Uterus (tissue), 3 donors: ENCODE measurements at regions not wholly inside any gene's neighbourhood (a gene's known extent, or its start where the extent isn't known, plus 50 kb on each side); places are given as distances from the start of the nearest gene placed in this dataset.
"Not testable (repeated sequence)": the region's sequence is repeated elsewhere in the genome, so short reads cannot be mapped to it uniquely, and the experiment has no call there.

ENCODE experiments used
- DNase-seq, 2 donors: peaks; one replicate each; pipeline ENCODE4 v3.0.0-alpha.2; 2019 to 2020
- H3K27ac ChIP-seq, 2 donors: fragments of 200-600 bp; sonication (generic); 1 replicate in 1 of 2; 2 replicates in 1 of 2; pipeline ENCODE4 v1.5.1; 2016 to 2018
- H3K27me3 ChIP-seq, 2 donors: fragments of 200-600 bp; sonication (generic); one replicate each; pipeline ENCODE4 v1.5.1; 2018 to 2019; ENCODE audit warnings: control low read depth in 1 of 2
- H3K36me3 ChIP-seq, 2 donors: fragments of 200-600 bp; sonication (generic); one replicate each; pipeline ENCODE4 v1.5.1; 2019; ENCODE audit warnings: control low read depth in 1 of 2
- H3K4me1 ChIP-seq, 2 donors: fragments of 200-600 bp; sonication (generic); one replicate each; pipeline ENCODE4 v1.5.1; 2018 to 2019; ENCODE audit warnings: control low read depth in 1 of 2
- H3K4me3 ChIP-seq, 2 donors: fragments of 200-600 bp; sonication (generic); 1 replicate in 1 of 2; 2 replicates in 1 of 2; pipeline ENCODE4 v1.5.1; 2018 to 2019; ENCODE audit warnings: mild to moderate bottlenecking in 1 of 2
- H3K9me3 ChIP-seq, 2 donors: fragments of 200-600 bp; sonication (generic); one replicate each; pipeline ENCODE4 v1.5.1; 2019; ENCODE audit warnings: control low read depth in 1 of 2
- POLR2A ChIP-seq, 2 donors: fragments of 450-650 bp; IDR thresholded peaks; one replicate each; pipeline ENCODE4 v1.6.1; 2016; ENCODE audit warnings: antibody characterized with exemption in 2 of 2, mild to moderate bottlenecking in 1 of 2, moderate library complexity in 1 of 2
- intact Hi-C: fragments of 100-400 bp; cut with DNase I; formaldehyde crosslinking; loops from one replicate; pipeline ENCODE4 v1.15.1; 2023; ENCODE audit warnings: low total_unique reads
- TF ChIP-seq, protein P1 (sequence below), 4 experiments: fragments of 200-600 bp in 2 of 4; fragments of 450-650 bp in 2 of 4; sonication (generic) in 2 of 4; IDR thresholded peaks; one replicate each; pipeline ENCODE4 v1.5.1; 2016 to 2019; ENCODE audit warnings: antibody characterized with exemption in 4 of 4, mild to moderate bottlenecking in 2 of 4, moderate library complexity in 1 of 4
- donor health status: DM: yes; HTN: yes; CAD: no.

DNA sequence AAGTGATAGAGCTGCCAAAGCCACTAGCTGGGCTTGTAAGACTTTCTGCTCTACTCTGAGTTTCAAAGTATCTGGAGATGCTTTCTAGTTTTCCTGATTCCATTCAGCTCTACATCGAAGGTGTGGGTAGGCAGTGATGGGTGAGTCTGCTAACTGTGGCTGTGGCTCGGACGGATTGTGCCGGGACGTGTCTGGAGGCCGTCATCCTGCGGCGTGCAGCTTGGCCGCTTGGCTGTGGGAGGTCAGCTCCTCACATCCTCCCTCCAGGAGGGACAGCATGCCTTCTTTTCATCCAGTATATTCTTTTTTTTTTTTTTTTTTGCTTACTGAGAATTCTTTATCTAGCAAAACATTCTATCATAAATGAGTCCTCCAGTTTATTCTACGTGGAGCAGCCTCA is 77.9 kb upstream of the AADAT start:
- no peak overlapping the region for H3K27ac ChIP-seq
- no peaks in the 10 kb centered on the region for H3K36me3 ChIP-seq
- no peaks in the 10 kb centered on the region for H3K9me3 ChIP-seq
- DNase-seq, result no peak
- H3K27me3 ChIP-seq, result no peaks in the 10 kb centered on the region
- intact Hi-C loops, result no loop called here
- TF ChIP-seq POLR2A (IDR thresholded peaks at IDR 0.05), result no peak
- TF ChIP-seq, protein P1, sequence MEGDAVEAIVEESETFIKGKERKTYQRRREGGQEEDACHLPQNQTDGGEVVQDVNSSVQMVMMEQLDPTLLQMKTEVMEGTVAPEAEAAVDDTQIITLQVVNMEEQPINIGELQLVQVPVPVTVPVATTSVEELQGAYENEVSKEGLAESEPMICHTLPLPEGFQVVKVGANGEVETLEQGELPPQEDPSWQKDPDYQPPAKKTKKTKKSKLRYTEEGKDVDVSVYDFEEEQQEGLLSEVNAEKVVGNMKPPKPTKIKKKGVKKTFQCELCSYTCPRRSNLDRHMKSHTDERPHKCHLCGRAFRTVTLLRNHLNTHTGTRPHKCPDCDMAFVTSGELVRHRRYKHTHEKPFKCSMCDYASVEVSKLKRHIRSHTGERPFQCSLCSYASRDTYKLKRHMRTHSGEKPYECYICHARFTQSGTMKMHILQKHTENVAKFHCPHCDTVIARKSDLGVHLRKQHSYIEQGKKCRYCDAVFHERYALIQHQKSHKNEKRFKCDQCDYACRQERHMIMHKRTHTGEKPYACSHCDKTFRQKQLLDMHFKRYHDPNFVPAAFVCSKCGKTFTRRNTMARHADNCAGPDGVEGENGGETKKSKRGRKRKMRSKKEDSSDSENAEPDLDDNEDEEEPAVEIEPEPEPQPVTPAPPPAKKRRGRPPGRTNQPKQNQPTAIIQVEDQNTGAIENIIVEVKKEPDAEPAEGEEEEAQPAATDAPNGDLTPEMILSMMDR (IDR thresholded peaks at IDR 0.05), result no peak
- no peak overlapping the region for H3K4me3 ChIP-seq
- H3K4me1 ChIP-seq, result no peaks in the 10 kb centered on the region

DNA sequence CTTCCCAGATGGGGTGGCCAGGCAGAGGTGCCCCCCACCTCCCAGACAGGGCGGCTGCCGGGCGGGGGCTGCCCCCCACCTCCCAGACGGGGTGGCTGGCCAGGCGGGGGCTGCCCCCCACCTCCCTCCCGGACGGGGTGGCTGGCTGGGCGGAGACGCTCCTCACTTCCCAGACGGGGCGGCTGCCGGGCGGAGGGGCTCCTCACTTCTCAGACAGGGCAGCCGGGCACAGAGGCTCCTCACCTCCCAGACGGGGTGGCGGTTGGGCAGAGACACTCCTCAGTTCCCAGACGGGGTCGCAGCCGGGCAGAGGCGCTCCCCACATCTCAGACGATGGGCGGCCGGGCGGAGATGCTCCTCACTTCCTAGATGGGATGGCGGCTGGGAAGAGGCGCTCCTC is 76.4 kb upstream of the AADAT start:
- H3K27ac ChIP-seq, DNase-seq, intact Hi-C loops, H3K4me1 ChIP-seq, H3K27me3 ChIP-seq, H3K36me3 ChIP-seq, H3K4me3 ChIP-seq, H3K9me3 ChIP-seq: not testable (repeated sequence)

DNA sequence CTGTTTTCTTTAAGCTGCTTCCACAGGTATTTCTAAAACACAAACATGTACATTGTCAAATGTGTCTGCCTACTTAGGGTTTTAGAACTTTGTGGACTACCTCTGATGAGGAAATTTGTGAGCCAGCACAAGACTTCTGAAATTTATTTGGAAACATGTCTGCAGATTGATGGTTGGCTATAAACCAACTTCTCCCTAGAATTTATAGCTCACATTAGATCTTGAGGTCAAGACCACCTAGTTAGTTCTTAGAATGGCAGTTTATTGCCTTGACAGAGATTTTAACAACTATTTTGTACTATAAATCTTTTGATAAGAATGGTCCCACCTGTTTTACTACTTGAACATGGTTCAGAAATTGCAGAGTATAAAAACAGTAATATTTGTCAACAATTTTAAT is 72.7 kb upstream of the AADAT start:
- Histone ChIP-seq H3K4me3 (no peak overlapping the region), H3K27ac (no peak overlapping the region), H3K9me3 (no peaks in the 10 kb centered on the region), H3K27me3 (no peaks in the 10 kb centered on the region), H3K36me3 (no peaks in the 10 kb centered on the region), H3K4me1 (no peaks in the 10 kb centered on the region)
- intact Hi-C loops, result no loop called here
- DNase-seq, result no peak
- no peak for TF ChIP-seq POLR2A (IDR thresholded peaks at IDR 0.05)
- TF ChIP-seq, protein P1 (IDR thresholded peaks at IDR 0.05), result no peak

DNA sequence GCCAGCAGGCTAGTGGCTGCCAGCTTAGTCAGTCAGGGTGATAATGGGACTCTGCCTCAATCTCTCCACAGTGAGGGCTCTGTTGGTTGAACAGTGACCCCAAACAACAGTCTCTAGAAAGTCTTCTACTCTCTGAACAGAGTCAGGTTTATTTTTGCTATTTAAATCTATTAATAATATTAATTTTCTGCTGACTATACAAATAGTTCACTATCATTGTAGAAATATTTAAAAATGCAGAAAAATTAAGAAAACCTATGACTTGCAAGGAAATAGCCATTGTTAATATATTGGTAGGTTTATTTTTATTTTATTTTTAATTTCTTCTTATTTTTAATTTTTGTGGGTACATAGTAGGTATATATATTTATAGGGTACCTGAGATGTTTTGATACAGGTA is 67.9 kb upstream of the AADAT start:
- TF ChIP-seq, protein P1 (IDR thresholded peaks at IDR 0.05), result no peak
- TF ChIP-seq POLR2A (IDR thresholded peaks at IDR 0.05), result no peak

DNA sequence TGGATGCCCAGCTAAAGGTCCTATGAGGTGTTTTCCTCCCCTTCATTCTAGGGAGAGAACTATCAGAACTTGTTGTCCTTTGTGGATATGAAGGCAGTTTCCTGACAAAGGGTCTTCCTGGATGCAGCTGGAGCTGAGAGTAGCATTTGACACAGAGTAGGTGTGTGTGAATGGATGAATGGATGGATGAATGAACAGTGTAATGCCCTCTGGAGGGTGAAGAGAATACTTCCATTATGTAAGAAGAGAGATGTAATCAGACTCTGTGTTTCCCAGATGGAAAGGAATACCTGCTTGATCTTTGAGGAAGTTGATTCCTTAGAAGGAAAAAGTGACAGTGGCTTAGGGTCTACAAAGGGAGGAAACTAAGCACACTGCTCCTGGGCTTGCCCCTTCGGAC is 55.4 kb upstream of the AADAT start:
- intact Hi-C loops, result no loop called here
- no peaks in the 10 kb centered on the region for H3K4me1 ChIP-seq
- DNase-seq, result no peak
- no peaks in the 10 kb centered on the region for H3K27me3 ChIP-seq
- H3K9me3 ChIP-seq, result no peaks in the 10 kb centered on the region
- H3K4me3 ChIP-seq, result no peak overlapping the region
- H3K27ac ChIP-seq, result no peak overlapping the region
- no peak for TF ChIP-seq POLR2A (IDR thresholded peaks at IDR 0.05)
- TF ChIP-seq, protein P1 (IDR thresholded peaks at IDR 0.05), result no peak
- H3K36me3 ChIP-seq, result no peaks in the 10 kb centered on the region

More for the DNA sequence above, 67.9 kb upstream of the AADAT start:
- H3K4me3 ChIP-seq, result no peak overlapping the region
- DNase-seq, result no peak
- H3K4me1 ChIP-seq, result no peaks in the 10 kb centered on the region
- H3K27ac ChIP-seq, result no peak overlapping the region
- no peaks in the 10 kb centered on the region for H3K27me3 ChIP-seq
- no peaks in the 10 kb centered on the region for H3K36me3 ChIP-seq
- H3K9me3 ChIP-seq, result no peaks in the 10 kb centered on the region
- intact Hi-C loops, result no loop called here

DNA sequence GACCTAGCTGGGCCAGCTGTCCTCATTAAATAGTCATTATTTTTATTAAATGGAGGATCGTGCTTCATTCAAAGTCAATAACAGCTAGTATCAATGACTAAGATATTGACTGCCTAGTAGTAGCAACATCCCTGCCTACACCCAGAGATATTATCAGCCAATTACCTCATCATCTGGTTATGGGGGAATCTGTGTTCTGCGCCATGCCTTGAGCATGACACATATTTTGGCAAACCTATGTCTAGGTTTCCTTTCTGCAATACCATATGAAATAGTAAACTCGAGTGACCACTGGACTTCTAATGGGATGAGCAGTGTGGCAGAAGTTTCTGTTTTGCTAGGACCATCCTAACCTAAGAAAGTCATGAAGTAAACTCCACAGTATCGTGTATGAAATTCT is 50.0 kb upstream of the AADAT start:
- H3K4me1 ChIP-seq, result no peaks in the 10 kb centered on the region
- H3K9me3 ChIP-seq, result no peaks in the 10 kb centered on the region
- no peak overlapping the region for H3K27ac ChIP-seq
- DNase-seq, result no peak
- H3K4me3 ChIP-seq, result no peak overlapping the region
- intact Hi-C loops, result no loop called here
- TF ChIP-seq, protein P1 (IDR thresholded peaks at IDR 0.05), result no peak
- TF ChIP-seq POLR2A (IDR thresholded peaks at IDR 0.05), result no peak
- no peaks in the 10 kb centered on the region for H3K36me3 ChIP-seq
- H3K27me3 ChIP-seq, result no peaks in the 10 kb centered on the region
